ENCODE measurements at regions not wholly inside any gene's neighbourhood (a gene's known extent, or its start where the extent isn't known, plus 50 kb on each side); places are given as distances from the start of the nearest gene placed in this dataset.

GRCh38 chr7:72524037-72524436 is 111.9 kb upstream of the CALN1 start:
- WGBS (ENCODE audit: low lambda C conversion rate, missing lambda C conversion rate): 92% methylated on average over 2 of the region's 2 CpGs
- Histone ChIP-seq H2AFZ (no peak overlapping the region), H3K9me3 (ENCODE audit: low read depth) (no peaks in the 10 kb centered on the region), H3K36me3 (replicated peaks; ENCODE audit: insufficient read depth, low read depth) (no peaks in the 10 kb centered on the region), H3K4me3 (no peak overlapping the region), H3K79me2 (no peaks in the 10 kb centered on the region), H4K20me1 (ENCODE audit: insufficient read depth, poor library complexity, severe bottlenecking) (no peaks in the 10 kb centered on the region), H3K4me2 (no peak overlapping the region), H3K27ac (no peak overlapping the region), H3K27me3 (no peaks in the 10 kb centered on the region), H3K9me2 (replicated peaks; ENCODE audit: insufficient read depth) (no peaks in the 10 kb centered on the region), H3K4me1 (ENCODE audit: insufficient read depth) (no peaks in the 10 kb centered on the region)
- DNase-seq (ENCODE audit: low spot score): no peak
- no peak for TF ChIP-seq CTCF (IDR thresholded peaks at IDR 0.05; ENCODE audit: poor library complexity)

GRCh38 chr7:72504061-72504706 is 92.0 kb upstream of the CALN1 start:
- no peak overlapping the region for H2AFZ ChIP-seq
- no peaks in the 10 kb centered on the region for H3K9me3 ChIP-seq (ENCODE audit: low read depth)
- H3K36me3 ChIP-seq (replicated peaks; ENCODE audit: insufficient read depth, low read depth): no peaks in the 10 kb centered on the region
- no peak overlapping the region for H3K4me3 ChIP-seq
- TF ChIP-seq CTCF (IDR thresholded peaks at IDR 0.05; ENCODE audit: poor library complexity) (no peak), EZH2 (IDR thresholded peaks at IDR 0.05; ENCODE audit: borderline replicate concordance) (no peak), EZH2phosphoT487 (IDR thresholded peaks at IDR 0.05; ENCODE audit: low read depth, severe bottlenecking, unreplicated experiment) (no peak)
- H3K79me2 ChIP-seq: no peaks in the 10 kb centered on the region
- H3K4me2 ChIP-seq: no peak overlapping the region
- DNase-seq (ENCODE audit: low spot score): no peak
- H3K9me2 ChIP-seq (replicated peaks; ENCODE audit: insufficient read depth): no peaks in the 10 kb centered on the region
- H3K27me3 ChIP-seq: no peaks in the 10 kb centered on the region
- WGBS (ENCODE audit: low lambda C conversion rate, missing lambda C conversion rate): 75% methylated on average over 10 of the region's 10 CpGs
- H4K20me1 ChIP-seq (ENCODE audit: insufficient read depth, poor library complexity, severe bottlenecking): no peaks in the 10 kb centered on the region
- no peak overlapping the region for H3K27ac ChIP-seq
- H3K4me1 ChIP-seq (ENCODE audit: insufficient read depth): no peaks in the 10 kb centered on the region

- Histone ChIP-seq H3K4me2 (no peak overlapping the region), H3K9me2 (replicated peaks; ENCODE audit: insufficient read depth) (no peaks in the 10 kb centered on the region), H2AFZ (no peak overlapping the region), H3K27me3 (no peaks in the 10 kb centered on the region), H3K36me3 (replicated peaks; ENCODE audit: insufficient read depth, low read depth) (no peaks in the 10 kb centered on the region), H3K27ac (no peak overlapping the region), H3K79me2 (no peaks in the 10 kb centered on the region), H3K4me1 (ENCODE audit: insufficient read depth) (no peaks in the 10 kb centered on the region), H3K4me3 (no peak overlapping the region), H3K9me3 (ENCODE audit: low read depth) (no peaks in the 10 kb centered on the region), H4K20me1 (ENCODE audit: insufficient read depth, poor library complexity, severe bottlenecking) (no peaks in the 10 kb centered on the region)
- 78% methylated on average over 8 of the region's 8 CpGs for WGBS (ENCODE audit: low lambda C conversion rate, missing lambda C conversion rate)
- TF ChIP-seq EZH2 (IDR thresholded peaks at IDR 0.05; ENCODE audit: borderline replicate concordance): no peak
- TF ChIP-seq EZH2phosphoT487 (IDR thresholded peaks at IDR 0.05; ENCODE audit: low read depth, severe bottlenecking, unreplicated experiment): no peak
- no peak for TF ChIP-seq CTCF (IDR thresholded peaks at IDR 0.05; ENCODE audit: poor library complexity)
- no peak for DNase-seq (ENCODE audit: low spot score)
Measured at GRCh38 chr7:72503644-72504043, 91.5 kb upstream of the CALN1 start.

- DNase-seq (ENCODE audit: low spot score): no peak
- H3K27ac ChIP-seq: no peak overlapping the region
- no peaks in the 10 kb centered on the region for H3K9me3 ChIP-seq (ENCODE audit: low read depth)
- H3K4me3 ChIP-seq: no peak overlapping the region
- no peaks in the 10 kb centered on the region for H3K27me3 ChIP-seq
- WGBS (ENCODE audit: low lambda C conversion rate, missing lambda C conversion rate): 95% methylated on average over 2 of the region's 2 CpGs
- TF ChIP-seq EZH2phosphoT487 (IDR thresholded peaks at IDR 0.05; ENCODE audit: low read depth, severe bottlenecking, unreplicated experiment) (no peak), CTCF (IDR thresholded peaks at IDR 0.05; ENCODE audit: poor library complexity) (no peak), EZH2 (IDR thresholded peaks at IDR 0.05; ENCODE audit: borderline replicate concordance) (no peak)
- H3K4me2 ChIP-seq: no peak overlapping the region
- no peaks in the 10 kb centered on the region for H3K4me1 ChIP-seq (ENCODE audit: insufficient read depth)
- H2AFZ ChIP-seq: no peak overlapping the region
- H3K36me3 ChIP-seq (replicated peaks; ENCODE audit: insufficient read depth, low read depth): no peaks in the 10 kb centered on the region
- no peaks in the 10 kb centered on the region for H4K20me1 ChIP-seq (ENCODE audit: insufficient read depth, poor library complexity, severe bottlenecking)
- H3K9me2 ChIP-seq (replicated peaks; ENCODE audit: insufficient read depth): no peaks in the 10 kb centered on the region
- no peaks in the 10 kb centered on the region for H3K79me2 ChIP-seq
Measured at GRCh38 chr7:72494807-72495206, 82.7 kb upstream of the CALN1 start.

All from hepatocyte (in vitro differentiated cells).